ENCODE measurements at regions not wholly inside any gene's neighbourhood (a gene's known extent, or its start where the extent isn't known, plus 50 kb on each side); places are given as distances from the start of the nearest gene placed in this dataset.

- TF ChIP-seq CTCF (IDR thresholded peaks at IDR 0.05; ENCODE audit: low read length) (no peak), EZH2 (optimal IDR thresholded peaks at IDR 0.05; ENCODE audit: low read depth, low read length) (no peak)
These were observed 270.5 kb downstream of the ACTR3 start for GRCh38 chr2:114160263-114160981.
